AG04450 (cell line): ENCODE measurements at regions not wholly inside any gene's neighbourhood (a gene's known extent, or its start where the extent isn't known, plus 50 kb on each side); places are given as distances from the start of the nearest gene placed in this dataset.

ENCODE experiments used
- CTCF ChIA-PET: fragments of 300-600, 350-600 bp; formaldehyde crosslinking; extraction: SDS; loops from one replicate; lab custom pipeline; 2022; ENCODE audit warnings: antibody characterized with exemption, inconsistent platforms; lab: Charles Lee
- POLR2A ChIA-PET: fragments of 350-600 bp; formaldehyde crosslinking; extraction: SDS; loops from one replicate; lab custom pipeline; 2021; ENCODE audit warnings: antibody characterized with exemption, inconsistent platforms; lab: Yijun Ruan, JAX
- DNase-seq: peaks from one replicate; pipeline ENCODE4 v3.0.0-alpha.2; 2011; ENCODE audit warnings: low read depth, low spot score
- H3K27ac ChIP-seq: one replicate; pipeline ENCODE4 v1.5.1; 2012; ENCODE audit warnings: low read depth, low read length, control low read depth
- H3K27me3 ChIP-seq: one replicate; pipeline ENCODE4 v1.6.0; 2012; ENCODE audit warnings: low read length; ENCODE audit not compliant: control insufficient read depth, insufficient read depth
- H3K4me3 ChIP-seq: 2 replicates; pipeline ENCODE4 v1.5.1; 2011; ENCODE audit warnings: mild to moderate bottlenecking, low read depth, low read length, control low read depth
- H3K9me3 ChIP-seq: 2 replicates; pipeline ENCODE4 v1.5.1; 2012; ENCODE audit warnings: low read length; ENCODE audit not compliant: control insufficient read depth, insufficient read depth
- TF ChIP-seq, protein P1 (sequence below): IDR thresholded peaks from 2 replicates; pipeline ENCODE4 v1.5.1; 2011; ENCODE audit warnings: low read depth, low read length, control low read depth, inconsistent platforms

DNA sequence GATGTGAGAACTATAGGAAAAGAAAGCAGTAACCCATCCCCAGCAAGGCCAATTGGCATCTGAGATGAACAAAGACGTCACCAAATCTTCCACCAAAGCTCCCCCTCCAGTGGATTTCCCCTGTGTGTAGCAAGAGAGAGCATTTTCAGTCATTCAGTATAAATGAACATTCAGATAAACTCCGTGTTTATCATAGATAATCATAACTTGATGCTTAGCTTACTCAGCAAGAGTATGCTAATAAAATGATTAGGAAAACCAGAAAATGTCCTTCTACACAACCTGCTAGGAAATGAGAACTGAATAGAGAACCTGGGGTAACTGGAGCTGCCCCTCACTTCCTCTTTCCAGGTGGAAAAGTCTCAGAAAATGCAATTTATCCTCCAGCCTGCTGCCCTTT, 198.0 kb upstream of the CCDC150 start:
- Histone ChIP-seq H3K4me3 (no peak overlapping the region), H3K9me3 (no peaks in the 10 kb centered on the region), H3K27me3 (no peaks in the 10 kb centered on the region), H3K27ac (no peak overlapping the region)
- TF ChIP-seq, protein P1, sequence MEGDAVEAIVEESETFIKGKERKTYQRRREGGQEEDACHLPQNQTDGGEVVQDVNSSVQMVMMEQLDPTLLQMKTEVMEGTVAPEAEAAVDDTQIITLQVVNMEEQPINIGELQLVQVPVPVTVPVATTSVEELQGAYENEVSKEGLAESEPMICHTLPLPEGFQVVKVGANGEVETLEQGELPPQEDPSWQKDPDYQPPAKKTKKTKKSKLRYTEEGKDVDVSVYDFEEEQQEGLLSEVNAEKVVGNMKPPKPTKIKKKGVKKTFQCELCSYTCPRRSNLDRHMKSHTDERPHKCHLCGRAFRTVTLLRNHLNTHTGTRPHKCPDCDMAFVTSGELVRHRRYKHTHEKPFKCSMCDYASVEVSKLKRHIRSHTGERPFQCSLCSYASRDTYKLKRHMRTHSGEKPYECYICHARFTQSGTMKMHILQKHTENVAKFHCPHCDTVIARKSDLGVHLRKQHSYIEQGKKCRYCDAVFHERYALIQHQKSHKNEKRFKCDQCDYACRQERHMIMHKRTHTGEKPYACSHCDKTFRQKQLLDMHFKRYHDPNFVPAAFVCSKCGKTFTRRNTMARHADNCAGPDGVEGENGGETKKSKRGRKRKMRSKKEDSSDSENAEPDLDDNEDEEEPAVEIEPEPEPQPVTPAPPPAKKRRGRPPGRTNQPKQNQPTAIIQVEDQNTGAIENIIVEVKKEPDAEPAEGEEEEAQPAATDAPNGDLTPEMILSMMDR, result no peak
- ChIA-PET CTCF (interaction anchor here (0.5 to 2.9 kb wide), 3 partner anchors 12 to 317 kb away, joined by 3 to 24 read pairs (median 4); no protein-coding TSS in a partner anchor), POLR2A (no interaction called here)
- DNase-seq, result no peak

DNA sequence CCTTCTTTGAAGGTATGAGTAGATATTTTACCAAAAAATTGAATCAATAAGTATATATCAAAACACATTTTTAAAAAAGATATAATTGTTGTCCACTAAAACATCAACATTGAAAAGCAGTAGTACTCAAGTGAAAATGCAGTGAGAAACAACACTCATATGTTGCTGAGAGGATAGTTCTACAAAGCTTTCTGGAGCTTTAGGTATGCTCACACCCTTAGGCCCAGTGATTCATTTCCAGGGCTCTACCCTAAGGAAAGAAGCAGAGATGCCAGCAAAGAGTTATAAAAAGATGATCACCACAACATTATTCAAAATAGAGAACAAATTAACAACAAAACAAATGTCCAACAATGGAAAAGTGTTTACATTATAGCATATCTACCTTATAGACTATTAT, 197.3 kb upstream of the CCDC150 start:
- Histone ChIP-seq H3K27me3 (no peaks in the 10 kb centered on the region), H3K4me3 (no peak overlapping the region), H3K27ac (no peak overlapping the region), H3K9me3 (no peaks in the 10 kb centered on the region)
- CTCF ChIA-PET, result interaction anchor here (0.8 to 2.9 kb wide), 2 partner anchors 12 to 106 kb away, joined by 3 to 24 read pairs; no protein-coding TSS in a partner anchor
- POLR2A ChIA-PET, result no interaction called here
- DNase-seq, result no peak
- TF ChIP-seq, protein P1, result no peak

DNA sequence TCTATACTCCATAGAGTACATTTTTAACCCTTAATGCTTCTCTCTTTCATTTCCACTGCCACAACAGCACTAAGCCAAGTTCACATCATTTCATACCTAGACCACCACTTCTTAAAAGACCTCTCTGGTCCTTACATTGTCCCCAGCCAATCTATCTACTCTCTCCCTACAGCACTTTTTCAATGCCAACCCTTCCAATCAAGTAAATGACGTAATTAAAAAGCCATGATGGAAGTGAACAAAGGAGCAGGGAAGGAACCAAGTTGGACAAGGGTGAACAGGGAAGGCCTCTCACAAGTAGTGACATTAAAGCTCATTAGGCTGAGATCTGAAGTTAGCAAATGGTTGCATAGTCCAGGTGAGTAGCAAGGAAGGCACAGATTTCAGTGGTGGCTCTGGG, 195.1 kb upstream of the CCDC150 start:
- H3K27ac ChIP-seq, result no peak overlapping the region
- POLR2A ChIA-PET, result no interaction called here
- no peaks in the 10 kb centered on the region for H3K9me3 ChIP-seq
- CTCF ChIA-PET, result interaction anchor here (1.4 to 2.0 kb wide), 2 partner anchors 9 to 376 kb away, joined by 3 to 9 read pairs; partner anchors contain the start of gene DNAH7
- TF ChIP-seq, protein P1, result no peak
- no peaks in the 10 kb centered on the region for H3K27me3 ChIP-seq
- no peak for DNase-seq
- no peak overlapping the region for H3K4me3 ChIP-seq

DNA sequence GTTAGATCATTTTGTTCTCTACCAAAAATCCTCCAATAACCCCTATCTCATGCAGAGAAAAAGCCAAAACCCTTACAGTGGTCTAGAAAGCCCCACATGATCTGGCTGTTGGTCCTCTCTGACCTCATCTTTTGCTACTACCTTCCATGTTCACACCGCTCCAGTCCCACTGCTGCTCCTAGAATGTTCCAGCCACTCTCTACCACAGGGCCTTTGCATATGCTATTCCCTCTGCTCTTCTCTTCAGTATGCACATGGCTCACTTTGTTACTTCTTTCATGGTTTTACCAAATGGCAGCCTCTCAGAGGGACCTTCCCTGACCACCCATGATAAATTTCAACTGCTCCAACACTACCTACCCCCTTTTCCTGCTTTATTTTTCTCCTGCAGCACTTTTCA, 193.5 kb upstream of the CCDC150 start:
- CTCF ChIA-PET, result interaction anchor here (2.0 kb wide), 1 partner anchor 7 kb away, joined by 9 read pairs; no protein-coding TSS in a partner anchor
- POLR2A ChIA-PET, result no interaction called here

DNA sequence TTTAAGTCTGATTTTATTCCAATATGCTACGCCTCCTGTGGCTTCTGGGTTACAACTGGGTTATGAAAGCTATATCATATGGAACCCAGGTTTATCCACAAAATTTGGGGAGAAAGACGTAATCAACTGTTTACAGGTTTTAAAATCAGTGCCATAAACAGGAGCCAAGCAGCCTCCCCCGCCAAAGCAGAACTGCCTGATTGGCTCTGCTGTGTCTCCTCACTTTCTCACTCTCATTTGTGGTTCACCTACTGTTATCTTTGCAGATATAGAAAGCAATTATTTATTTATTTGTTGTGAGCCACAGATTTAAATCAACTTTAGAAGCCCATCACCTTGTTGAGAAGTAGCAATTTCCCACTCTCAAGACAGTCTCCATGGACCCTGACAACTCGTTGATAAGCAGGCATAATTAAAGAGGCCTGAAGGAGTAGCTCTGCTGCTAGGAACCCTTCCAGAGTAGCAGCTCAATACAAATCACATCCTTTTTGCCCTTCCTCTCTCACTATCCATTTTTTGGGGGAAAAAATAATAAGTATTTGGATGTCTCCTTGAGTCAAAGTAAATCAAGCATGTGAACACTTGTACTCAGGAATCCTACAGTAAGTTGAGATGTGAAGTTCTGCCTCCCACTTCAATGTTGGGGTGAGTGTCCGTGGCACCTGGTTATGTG, 191.0 kb upstream of the CCDC150 start:
- no peak overlapping the region for H3K27ac ChIP-seq
- TF ChIP-seq, protein P1, result no peak
- no peaks in the 10 kb centered on the region for H3K9me3 ChIP-seq
- ChIA-PET CTCF (no interaction called here), POLR2A (no interaction called here)
- no peaks in the 10 kb centered on the region for H3K27me3 ChIP-seq
- DNase-seq, result no peak
- H3K4me3 ChIP-seq, result no peak overlapping the region

More for the DNA sequence above, 193.5 kb upstream of the CCDC150 start:
- TF ChIP-seq, protein P1, result no peak
- Histone ChIP-seq H3K27ac (no peak overlapping the region), H3K4me3 (no peak overlapping the region), H3K27me3 (no peaks in the 10 kb centered on the region), H3K9me3 (no peaks in the 10 kb centered on the region)
- no peak for DNase-seq
